Breast epithelium (tissue), 4 donors: ENCODE measurements at regions not wholly inside any gene's neighbourhood (a gene's known extent, or its start where the extent isn't known, plus 50 kb on each side); places are given as distances from the start of the nearest gene placed in this dataset.
"Not testable (repeated sequence)": the region's sequence is repeated elsewhere in the genome, so short reads cannot be mapped to it uniquely, and the experiment has no call there.

ENCODE experiments used
- DNase-seq, 2 donors: peaks; one replicate each; pipeline ENCODE4 v3.0.0-alpha.2; 2019; ENCODE audit warnings: low spot score in 2 of 2
- H3K27ac ChIP-seq, 2 donors: fragments of 200-600 bp; sonication (generic) in 1 of 2; one replicate each; pipeline ENCODE4 v1.5.1; 2016 to 2019; ENCODE audit warnings: mild to moderate bottlenecking in 1 of 2
- H3K27me3 ChIP-seq, 2 donors: fragments of 200-600 bp; sonication (generic) in 1 of 2; one replicate each; pipeline versions ENCODE4 v1.5.1 to v1.6.0; 2017 to 2019; ENCODE audit warnings: control low read depth in 1 of 2, mild to moderate bottlenecking in 1 of 2
- H3K36me3 ChIP-seq: fragments of 200-600 bp; one replicate; pipeline ENCODE4 v1.5.1; 2019
- H3K4me1 ChIP-seq, 2 donors: fragments of 200-600 bp; sonication (generic); one replicate each; pipeline ENCODE4 v1.5.1; 2016 to 2019; ENCODE audit warnings: control low read depth in 1 of 2
- H3K4me3 ChIP-seq, 3 donors: fragments of 200-600 bp; sonication (generic); 1 replicate in 2 of 3; 2 replicates in 1 of 3; pipeline ENCODE4 v1.5.1; 2016 to 2019; ENCODE audit warnings: mild to moderate bottlenecking in 3 of 3, moderate library complexity in 2 of 3
- H3K9me3 ChIP-seq, 2 donors: fragments of 200-600 bp; sonication (generic) in 1 of 2; one replicate each; pipeline ENCODE4 v1.5.1; 2016 to 2019; ENCODE audit warnings: control low read depth in 1 of 2
- POLR2A ChIP-seq: fragments of 450-650 bp; IDR thresholded peaks from one replicate; pipeline ENCODE4 v1.6.1; 2016; ENCODE audit warnings: antibody characterized with exemption, mild to moderate bottlenecking, moderate library complexity
- POLR2AphosphoS5 ChIP-seq, 3 donors: sonication (generic); formaldehyde crosslinking; IDR thresholded peaks; one replicate each; pipeline ENCODE4 v1.6.1; 2017; ENCODE audit warnings: antibody characterized with exemption in 3 of 3
- intact Hi-C: fragments of 100-400 bp; cut with DNase I; formaldehyde crosslinking; loops from one replicate; pipeline ENCODE4 v1.15.1; 2023; ENCODE audit warnings: low total_unique reads
- TF ChIP-seq, protein P1 (sequence below), 3 donors: fragments of 450-650 bp; IDR thresholded peaks; one replicate each; pipeline ENCODE4 v1.5.1; 2016 to 2017; ENCODE audit warnings: antibody characterized with exemption in 3 of 3, mild to moderate bottlenecking in 3 of 3, moderate library complexity in 3 of 3

- Histone ChIP-seq H3K36me3 (no peaks in the 10 kb centered on the region), H3K4me3 (no peak overlapping the region), H3K27ac (no peak overlapping the region), H3K27me3 (no peaks in the 10 kb centered on the region), H3K4me1 (no peaks in the 10 kb centered on the region), H3K9me3 (no peaks in the 10 kb centered on the region)
- TF ChIP-seq, protein P1, sequence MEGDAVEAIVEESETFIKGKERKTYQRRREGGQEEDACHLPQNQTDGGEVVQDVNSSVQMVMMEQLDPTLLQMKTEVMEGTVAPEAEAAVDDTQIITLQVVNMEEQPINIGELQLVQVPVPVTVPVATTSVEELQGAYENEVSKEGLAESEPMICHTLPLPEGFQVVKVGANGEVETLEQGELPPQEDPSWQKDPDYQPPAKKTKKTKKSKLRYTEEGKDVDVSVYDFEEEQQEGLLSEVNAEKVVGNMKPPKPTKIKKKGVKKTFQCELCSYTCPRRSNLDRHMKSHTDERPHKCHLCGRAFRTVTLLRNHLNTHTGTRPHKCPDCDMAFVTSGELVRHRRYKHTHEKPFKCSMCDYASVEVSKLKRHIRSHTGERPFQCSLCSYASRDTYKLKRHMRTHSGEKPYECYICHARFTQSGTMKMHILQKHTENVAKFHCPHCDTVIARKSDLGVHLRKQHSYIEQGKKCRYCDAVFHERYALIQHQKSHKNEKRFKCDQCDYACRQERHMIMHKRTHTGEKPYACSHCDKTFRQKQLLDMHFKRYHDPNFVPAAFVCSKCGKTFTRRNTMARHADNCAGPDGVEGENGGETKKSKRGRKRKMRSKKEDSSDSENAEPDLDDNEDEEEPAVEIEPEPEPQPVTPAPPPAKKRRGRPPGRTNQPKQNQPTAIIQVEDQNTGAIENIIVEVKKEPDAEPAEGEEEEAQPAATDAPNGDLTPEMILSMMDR (IDR thresholded peaks at IDR 0.05): no peak
- TF ChIP-seq POLR2A (no peak), POLR2AphosphoS5 (IDR thresholded peaks at IDR 0.05) (no peak)
- intact Hi-C loops: no loop called here
- DNase-seq: no peak
Observed at GRCh38 chr3:78096488-78097255, 1056.8 kb downstream of the ROBO2 start.

GRCh38 chr3:78098367-78098766 is 1058.5 kb downstream of the ROBO2 start:
- no peaks in the 10 kb centered on the region for H3K36me3 ChIP-seq
- intact Hi-C loops: no loop called here
- no peak for DNase-seq
- no peak overlapping the region for H3K27ac ChIP-seq
- H3K27me3 ChIP-seq: no peaks in the 10 kb centered on the region
- no peaks in the 10 kb centered on the region for H3K9me3 ChIP-seq
- TF ChIP-seq POLR2A (no peak), POLR2AphosphoS5 (IDR thresholded peaks at IDR 0.05) (no peak)
- TF ChIP-seq, protein P1 (IDR thresholded peaks at IDR 0.05): no peak
- no peak overlapping the region for H3K4me3 ChIP-seq
- H3K4me1 ChIP-seq: no peaks in the 10 kb centered on the region

GRCh38 chr3:78101384-78101783 is 1061.5 kb downstream of the ROBO2 start:
- Histone ChIP-seq H3K4me3 (no peak overlapping the region), H3K4me1 (no peaks in the 10 kb centered on the region), H3K27ac (no peak overlapping the region), H3K27me3 (no peaks in the 10 kb centered on the region), H3K9me3 (no peaks in the 10 kb centered on the region), H3K36me3 (no peaks in the 10 kb centered on the region)
- no peak for DNase-seq
- TF ChIP-seq, protein P1 (IDR thresholded peaks at IDR 0.05): no peak
- TF ChIP-seq POLR2A (no peak), POLR2AphosphoS5 (IDR thresholded peaks at IDR 0.05) (no peak)
- intact Hi-C loops: no loop called here

DNA sequence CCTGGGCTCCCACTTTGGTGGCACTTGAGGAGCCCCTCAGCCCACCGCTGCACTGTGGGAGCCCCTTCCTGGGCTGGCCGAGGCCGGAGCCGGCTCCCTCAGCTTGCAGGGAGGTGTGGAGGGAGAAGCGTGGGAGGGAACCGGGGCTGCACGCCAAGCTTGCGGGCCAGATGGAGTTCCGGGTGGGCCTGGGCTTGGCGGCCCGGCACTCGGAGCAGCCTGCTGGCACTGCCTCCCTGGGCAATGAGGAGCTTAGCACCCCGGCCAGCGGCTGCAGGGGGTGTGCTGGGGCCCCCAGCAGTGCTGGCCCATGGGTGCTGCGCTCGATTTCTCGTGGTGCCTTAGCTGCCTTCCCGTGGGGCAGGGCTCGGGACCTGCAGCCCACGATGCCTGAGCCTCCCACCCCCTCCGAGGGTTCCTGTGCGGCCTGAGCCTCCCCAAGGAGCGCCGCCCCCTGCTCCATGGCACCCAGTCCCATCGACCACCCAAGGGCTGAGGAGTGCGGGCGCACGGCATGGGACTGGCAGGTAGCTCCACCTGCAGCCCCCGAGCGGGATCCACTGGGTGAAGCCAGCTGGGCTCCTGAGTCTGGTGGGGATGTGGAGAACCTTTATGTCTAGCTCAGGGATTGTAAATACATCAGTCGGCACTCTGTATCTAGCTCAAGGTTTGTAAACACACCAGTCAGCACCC is 1068.5 kb downstream of the ROBO2 start:
- H3K36me3 ChIP-seq, H3K9me3 ChIP-seq, DNase-seq, H3K4me3 ChIP-seq, intact Hi-C loops, H3K27me3 ChIP-seq, H3K4me1 ChIP-seq, H3K27ac ChIP-seq: not testable (repeated sequence)

DNA sequence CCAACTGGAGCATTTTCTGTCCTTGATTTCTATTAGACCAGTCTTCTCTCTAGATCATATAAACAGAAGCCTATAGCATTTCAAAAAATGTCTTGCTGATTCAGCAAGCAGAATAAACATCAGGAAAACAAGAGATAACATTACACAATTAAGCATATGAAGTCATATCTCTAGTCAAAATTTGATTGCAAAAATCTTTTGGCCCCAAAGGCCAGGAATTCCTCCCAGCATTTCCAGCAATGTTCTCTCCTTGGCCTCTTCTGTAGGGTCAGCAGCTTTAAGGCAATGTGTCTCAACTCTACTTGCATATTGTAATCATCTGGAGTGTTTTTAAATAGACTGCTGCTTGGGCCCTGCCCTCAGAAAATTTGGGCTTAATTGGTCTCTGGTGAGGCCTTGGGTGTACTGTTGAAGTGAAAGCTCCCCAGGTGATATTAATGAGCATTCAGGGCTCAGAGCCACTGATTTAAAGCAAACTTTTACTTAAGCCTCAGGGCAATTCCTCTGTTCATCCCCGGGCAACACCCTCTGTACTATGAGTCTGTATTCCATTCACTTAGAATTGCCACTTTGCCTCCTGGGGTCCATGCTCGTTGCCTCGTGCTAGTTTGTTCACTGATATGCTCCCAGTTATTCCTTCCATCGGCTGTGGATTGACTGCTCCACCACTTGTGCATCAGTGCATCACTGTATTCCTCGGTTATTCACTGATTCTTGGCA is 1072.6 kb downstream of the ROBO2 start:
- H3K27me3 ChIP-seq: no peaks in the 10 kb centered on the region
- intact Hi-C loops: no loop called here
- H3K4me1 ChIP-seq: no peaks in the 10 kb centered on the region
- H3K36me3 ChIP-seq: no peaks in the 10 kb centered on the region
- peak overlapping the region in 1 of 2 donors; percentile 55 for H3K27ac ChIP-seq
- no peak overlapping the region for H3K4me3 ChIP-seq
- TF ChIP-seq POLR2A: no peak
- no peak for TF ChIP-seq POLR2AphosphoS5 (IDR thresholded peaks at IDR 0.05)
- TF ChIP-seq, protein P1 (IDR thresholded peaks at IDR 0.05): no peak
- no peaks in the 10 kb centered on the region for H3K9me3 ChIP-seq
- DNase-seq: no peak
